ENCODE measurements at regions not wholly inside any gene's neighbourhood (a gene's known extent, or its start where the extent isn't known, plus 50 kb on each side); places are given as distances from the start of the nearest gene placed in this dataset.

- H3K27me3 ChIP-seq (ENCODE audit: insufficient read depth, poor library complexity, severe bottlenecking) = no peaks in the 10 kb centered on the region
- no peaks in the 10 kb centered on the region for H3K36me3 ChIP-seq (ENCODE audit: low read depth)
- no peaks in the 10 kb centered on the region for H3K4me1 ChIP-seq (ENCODE audit: insufficient read depth, poor library complexity, severe bottlenecking)
- H3K4me3 ChIP-seq (ENCODE audit: severe bottlenecking) = no peak overlapping the region
- ATAC-seq (ENCODE audit: low read depth) (no peak), DNase-seq (ENCODE audit: low spot score) (no peak)
- no peaks in the 10 kb centered on the region for H3K9me3 ChIP-seq (ENCODE audit: severe bottlenecking)
- H3K27ac ChIP-seq (ENCODE audit: poor library complexity, severe bottlenecking) = no peak overlapping the region
- TF ChIP-seq CTCF (IDR thresholded peaks at IDR 0.05; ENCODE audit: poor library complexity, severe bottlenecking) = no peak
Measured at GRCh38 chr4:117491516-117491915, 406.1 kb upstream of the TRAM1L1 start.

DNA sequence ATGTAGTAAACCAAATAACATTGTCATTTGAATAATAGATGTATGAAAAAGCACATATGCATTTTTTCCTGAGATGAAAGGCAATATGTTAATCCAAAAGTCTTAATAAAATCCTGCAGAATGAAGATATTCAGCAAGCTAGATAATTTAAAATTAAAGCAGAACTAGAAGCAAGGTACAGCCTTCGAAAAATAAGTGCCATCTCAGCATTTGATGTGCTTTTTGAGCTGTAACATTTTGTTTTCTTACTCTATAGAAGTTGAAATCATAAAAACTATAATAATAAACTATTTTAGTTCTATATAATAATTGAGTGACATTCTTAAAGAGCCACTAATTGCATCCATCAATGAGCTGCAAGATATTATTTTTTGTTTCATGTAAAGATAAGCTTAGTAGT is 410.4 kb upstream of the TRAM1L1 start:
- no peak overlapping the region for H3K4me3 ChIP-seq (ENCODE audit: severe bottlenecking)
- no peaks in the 10 kb centered on the region for H3K27me3 ChIP-seq (ENCODE audit: insufficient read depth, poor library complexity, severe bottlenecking)
- H3K9me3 ChIP-seq (ENCODE audit: severe bottlenecking) = no peaks in the 10 kb centered on the region
- H3K27ac ChIP-seq (ENCODE audit: poor library complexity, severe bottlenecking) = no peak overlapping the region
- no peak for DNase-seq (ENCODE audit: low spot score)
- no peak for TF ChIP-seq CTCF (IDR thresholded peaks at IDR 0.05; ENCODE audit: poor library complexity, severe bottlenecking)
- no peak for ATAC-seq (ENCODE audit: low read depth)
- no peaks in the 10 kb centered on the region for H3K36me3 ChIP-seq (ENCODE audit: low read depth)
- H3K4me1 ChIP-seq (ENCODE audit: insufficient read depth, poor library complexity, severe bottlenecking) = no peaks in the 10 kb centered on the region

DNA sequence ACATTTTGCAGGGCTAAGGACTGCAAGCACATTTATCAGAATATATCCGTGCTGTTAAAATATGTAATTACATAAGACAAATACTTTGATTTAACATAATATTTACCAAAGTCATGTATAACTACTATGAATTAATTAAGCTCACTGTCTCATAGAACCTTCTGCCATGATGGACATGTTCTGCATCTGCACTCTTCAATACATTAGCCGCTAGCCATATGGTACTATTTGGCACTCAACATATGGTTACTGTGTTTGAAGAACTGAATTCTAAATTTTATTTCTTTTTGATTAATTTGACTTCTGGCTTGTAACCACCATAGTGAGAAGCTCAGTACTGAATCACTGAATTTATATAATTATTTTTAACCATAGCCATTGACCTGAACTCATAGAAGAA is 427.0 kb upstream of the TRAM1L1 start:
- no peak overlapping the region for H3K27ac ChIP-seq (ENCODE audit: poor library complexity, severe bottlenecking)
- H3K4me1 ChIP-seq (ENCODE audit: insufficient read depth, poor library complexity, severe bottlenecking) = no peaks in the 10 kb centered on the region
- no peak overlapping the region for H3K4me3 ChIP-seq (ENCODE audit: severe bottlenecking)
- DNase-seq (ENCODE audit: low spot score) (no peak), ATAC-seq (ENCODE audit: low read depth) (no peak)
- TF ChIP-seq CTCF (IDR thresholded peaks at IDR 0.05; ENCODE audit: poor library complexity, severe bottlenecking) = no peak
- H3K9me3 ChIP-seq (ENCODE audit: severe bottlenecking) = no peaks in the 10 kb centered on the region
- no peaks in the 10 kb centered on the region for H3K27me3 ChIP-seq (ENCODE audit: insufficient read depth, poor library complexity, severe bottlenecking)
- H3K36me3 ChIP-seq (ENCODE audit: low read depth) = no peaks in the 10 kb centered on the region

GRCh38 chr4:117514391-117515175 is 429.2 kb upstream of the TRAM1L1 start:
- no peak for ATAC-seq (ENCODE audit: low read depth)
- Histone ChIP-seq H3K4me3 (ENCODE audit: severe bottlenecking) (no peak overlapping the region), H3K36me3 (ENCODE audit: low read depth) (no peaks in the 10 kb centered on the region), H3K4me1 (ENCODE audit: insufficient read depth, poor library complexity, severe bottlenecking) (no peaks in the 10 kb centered on the region), H3K27ac (ENCODE audit: poor library complexity, severe bottlenecking) (no peak overlapping the region), H3K27me3 (ENCODE audit: insufficient read depth, poor library complexity, severe bottlenecking) (no peaks in the 10 kb centered on the region), H3K9me3 (ENCODE audit: severe bottlenecking) (no peaks in the 10 kb centered on the region)
- DNase-seq (ENCODE audit: low spot score) = no peak
- no peak for TF ChIP-seq CTCF (IDR thresholded peaks at IDR 0.05; ENCODE audit: poor library complexity, severe bottlenecking)

GRCh38 chr4:117515921-117516320 is 430.5 kb upstream of the TRAM1L1 start:
- Histone ChIP-seq H3K4me3 (ENCODE audit: severe bottlenecking) (no peak overlapping the region), H3K9me3 (ENCODE audit: severe bottlenecking) (no peaks in the 10 kb centered on the region), H3K4me1 (ENCODE audit: insufficient read depth, poor library complexity, severe bottlenecking) (no peaks in the 10 kb centered on the region), H3K27ac (ENCODE audit: poor library complexity, severe bottlenecking) (no peak overlapping the region), H3K27me3 (ENCODE audit: insufficient read depth, poor library complexity, severe bottlenecking) (no peaks in the 10 kb centered on the region), H3K36me3 (ENCODE audit: low read depth) (no peaks in the 10 kb centered on the region)
- TF ChIP-seq CTCF (IDR thresholded peaks at IDR 0.05; ENCODE audit: poor library complexity, severe bottlenecking) = no peak
- DNase-seq (ENCODE audit: low spot score) (no peak), ATAC-seq (ENCODE audit: low read depth) (no peak)
